HG02571 (cell line): ENCODE measurements at regions not wholly inside any gene's neighbourhood (a gene's known extent, or its start where the extent isn't known, plus 50 kb on each side); places are given as distances from the start of the nearest gene placed in this dataset.
A peak's percentile ranks its signal among the peaks of the same experiment; 100 is the strongest.

Source experiments
- ATAC-seq: cut with Tn5 transposase; IDR thresholded peaks from one replicate; pipeline ENCODE4 v1.9.1; 2021; ENCODE audit warnings: mild to moderate bottlenecking, moderate library complexity; ENCODE audit not compliant: unreplicated experiment

DNA sequence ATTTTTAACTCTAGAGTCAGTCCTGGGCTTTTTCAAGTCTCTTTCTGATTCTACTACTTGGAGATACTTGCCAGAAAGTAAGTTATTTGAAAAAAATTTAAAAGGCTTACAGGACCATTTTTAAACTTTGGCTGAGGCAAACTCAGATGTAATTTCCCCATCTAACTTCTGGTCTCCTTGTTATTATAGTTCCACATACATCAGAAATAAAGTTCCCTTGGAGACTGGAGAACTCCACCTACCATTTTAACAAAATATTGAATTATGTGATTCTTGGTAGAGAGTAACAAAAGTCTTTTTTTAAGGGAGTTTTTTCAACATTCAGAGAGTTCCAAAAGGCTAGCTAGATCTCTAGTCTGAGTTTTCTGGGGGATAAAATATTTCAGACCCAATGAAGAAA, 56.3 kb upstream of the SNX2 start:
- no peak for ATAC-seq

DNA sequence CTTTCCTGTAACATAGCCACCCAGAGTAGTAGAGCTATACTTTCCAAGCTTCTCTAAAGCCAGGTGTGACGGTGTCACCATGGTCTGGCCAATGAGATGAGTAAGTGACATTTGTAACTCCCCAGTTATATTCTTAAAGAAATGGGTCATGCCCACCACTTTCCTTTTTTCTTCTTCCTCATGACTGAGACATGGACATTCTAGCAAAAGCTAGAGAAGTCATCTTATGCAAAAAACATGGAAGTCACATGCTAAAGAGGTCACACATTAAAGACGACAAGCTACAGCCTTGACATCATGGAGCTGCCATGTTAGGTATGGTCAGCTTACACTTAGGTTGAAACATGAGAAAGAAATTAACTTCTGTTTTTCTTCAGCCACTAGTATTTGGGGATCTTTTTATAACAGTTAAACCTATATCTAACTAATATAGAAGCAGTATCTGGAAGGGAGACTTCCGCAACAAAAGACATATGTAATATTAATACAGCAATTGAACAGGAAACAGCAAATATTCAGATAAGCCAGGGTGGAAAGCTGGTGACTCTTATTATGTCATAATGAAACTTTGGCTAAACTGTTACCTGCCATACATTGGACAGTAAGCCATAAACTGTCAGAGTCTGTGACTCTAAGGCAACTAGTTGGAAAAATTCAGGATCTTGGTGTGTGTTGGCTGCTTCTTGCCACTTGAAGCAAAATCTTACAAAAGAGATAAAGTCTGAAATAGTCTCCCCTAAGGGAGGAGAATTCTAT, 54.7 kb upstream of the SNX2 start:
- ATAC-seq = no peak

DNA sequence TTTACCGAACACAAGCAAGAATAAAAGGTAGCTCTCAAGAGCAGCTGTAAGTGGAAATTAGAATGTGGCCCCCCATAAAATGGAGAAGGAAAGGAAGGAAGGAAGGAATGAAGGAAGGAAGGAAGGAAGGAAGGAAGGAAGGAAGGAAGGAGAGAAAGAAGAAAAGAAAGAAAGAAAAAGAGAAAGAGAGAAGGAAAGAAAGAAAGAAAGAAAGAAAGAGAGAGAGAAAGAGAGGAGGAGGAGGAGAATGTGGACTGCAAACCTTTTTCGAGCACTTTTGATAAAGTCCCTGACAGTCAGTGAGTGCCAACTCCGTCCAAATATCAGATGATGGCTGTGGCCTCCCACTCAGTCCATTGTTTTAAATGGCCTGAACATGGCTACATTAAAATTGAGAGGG, 53.8 kb upstream of the SNX2 start:
- ATAC-seq = no peak

GRCh38 chr5:122722341-122722740, 52.5 kb upstream of the SNX2 start:
- no peak for ATAC-seq

DNA sequence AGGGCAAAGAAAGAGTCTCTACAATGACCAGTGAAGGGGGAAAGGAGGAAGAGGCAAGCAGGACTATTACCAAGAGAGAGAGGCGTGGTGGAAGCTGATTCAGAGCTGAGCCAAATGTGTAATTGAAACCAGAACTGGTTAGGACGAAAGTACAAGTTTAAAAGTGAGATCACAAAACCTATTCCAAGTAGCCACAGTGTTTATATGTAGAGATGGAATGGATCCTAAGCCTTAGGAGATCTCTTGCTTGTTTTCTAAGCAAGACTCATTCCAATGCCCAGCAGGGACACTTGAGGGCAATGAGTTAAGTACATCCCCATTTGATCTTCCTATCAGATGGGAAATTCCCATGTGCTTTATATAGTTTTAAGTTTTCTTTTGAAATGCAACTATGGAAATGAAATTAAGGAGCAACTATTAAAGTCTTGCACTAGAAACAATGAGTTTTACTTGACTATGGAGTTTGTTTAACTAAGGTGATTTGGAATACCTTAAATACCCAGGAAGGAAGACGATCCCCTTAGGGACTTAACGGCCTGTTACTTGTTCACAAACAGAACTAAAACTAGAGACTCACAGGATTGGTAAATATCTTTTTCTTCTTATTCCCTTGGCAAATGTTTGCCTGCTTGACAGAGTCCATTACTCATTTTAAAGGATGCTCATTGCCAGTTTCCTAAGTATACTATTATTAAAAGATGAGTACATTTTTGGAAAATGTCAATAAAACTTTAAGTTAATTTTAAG, 51.1 kb upstream of the SNX2 start:
- peak; percentile 93 for ATAC-seq
